Adipocyte (in vitro differentiated cells): ENCODE measurements at regions not wholly inside any gene's neighbourhood (a gene's known extent, or its start where the extent isn't known, plus 50 kb on each side); places are given as distances from the start of the nearest gene placed in this dataset.

Experiments
- DNase-seq: peaks from one replicate; pipeline ENCODE4 v3.0.0-alpha.2; 2015; ENCODE audit warnings: low read depth
- H3K27me3 ChIP-seq: replicated peaks from 2 replicates; pipeline ENCODE4 v1.7.0; 2013; ENCODE audit warnings: mild to moderate bottlenecking, low read length, moderate library complexity; ENCODE audit not compliant: control insufficient read depth, insufficient read depth
- H3K36me3 ChIP-seq: 2 replicates; pipeline ENCODE4 v1.7.0; 2013; ENCODE audit warnings: low read length, mild to moderate bottlenecking, moderate library complexity; ENCODE audit not compliant: control insufficient read depth, insufficient read depth, severe bottlenecking
- H3K4me1 ChIP-seq: 2 replicates; pipeline ENCODE4 v1.7.0; 2013; ENCODE audit warnings: mild to moderate bottlenecking, low read length, moderate library complexity; ENCODE audit not compliant: control insufficient read depth, insufficient read depth
- H3K4me3 ChIP-seq: 2 replicates; pipeline ENCODE4 v1.7.0; 2013; ENCODE audit warnings: mild to moderate bottlenecking, low read length, moderate library complexity
- H3K9ac ChIP-seq: 2 replicates; pipeline ENCODE4 v1.7.0; 2013; ENCODE audit warnings: mild to moderate bottlenecking, low read length, moderate library complexity
- H3K9me3 ChIP-seq: 2 replicates; pipeline ENCODE4 v1.7.0; 2013; ENCODE audit warnings: mild to moderate bottlenecking, low read length, moderate library complexity; ENCODE audit not compliant: control insufficient read depth

DNA sequence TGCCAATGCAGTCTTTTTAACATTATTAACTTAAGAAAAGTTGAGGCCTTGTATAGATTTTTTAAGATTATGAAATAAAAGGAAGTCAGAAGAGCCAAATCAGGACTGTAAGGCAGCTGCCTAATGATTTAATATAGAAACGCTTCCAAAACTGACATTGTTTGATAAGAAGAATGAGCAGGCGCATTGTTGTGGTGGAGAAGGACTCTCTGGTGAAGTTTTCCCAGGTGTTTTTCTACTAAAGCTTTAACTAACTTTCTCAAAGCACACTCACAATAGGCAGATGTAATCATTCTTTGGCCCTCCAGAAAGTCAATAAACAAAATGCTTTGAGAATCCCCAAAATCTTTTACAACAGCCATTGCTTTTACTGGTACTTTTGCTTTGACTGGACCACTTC, 288.6 kb upstream of the FIGN start:
- peaks cover 12% of the 10 kb centered on the region for H3K4me1 ChIP-seq
- H3K9me3 ChIP-seq, result no peaks in the 10 kb centered on the region
- H3K36me3 ChIP-seq, result no peaks in the 10 kb centered on the region
- H3K9ac ChIP-seq, result no peak overlapping the region
- H3K4me3 ChIP-seq, result no peak overlapping the region
- no peak for DNase-seq
- H3K27me3 ChIP-seq, result no peaks in the 10 kb centered on the region

DNA sequence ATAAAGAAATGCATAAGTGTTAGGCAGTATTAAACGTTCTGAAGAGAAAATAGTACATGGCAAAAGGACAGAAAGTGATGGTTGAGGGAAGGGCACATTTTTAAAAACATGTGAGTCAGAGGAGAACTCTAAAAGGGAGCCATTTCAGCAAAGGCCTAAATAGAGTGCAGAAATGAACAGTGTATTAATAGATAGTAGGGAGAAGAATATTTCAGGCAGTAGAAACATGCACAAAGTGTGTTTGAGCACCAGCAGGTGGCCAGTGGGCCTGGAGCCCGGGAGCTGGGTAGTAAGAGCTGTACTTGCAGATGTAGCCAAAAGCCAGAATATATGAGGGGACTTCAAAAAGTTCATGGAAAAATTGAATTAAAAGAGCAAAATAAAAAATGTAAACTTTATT, 288.1 kb upstream of the FIGN start:
- no peak for DNase-seq
- Histone ChIP-seq H3K4me1 (peaks cover 7% of the 10 kb centered on the region), H3K9me3 (no peaks in the 10 kb centered on the region), H3K4me3 (no peak overlapping the region), H3K36me3 (no peaks in the 10 kb centered on the region), H3K9ac (no peak overlapping the region), H3K27me3 (no peaks in the 10 kb centered on the region)

DNA sequence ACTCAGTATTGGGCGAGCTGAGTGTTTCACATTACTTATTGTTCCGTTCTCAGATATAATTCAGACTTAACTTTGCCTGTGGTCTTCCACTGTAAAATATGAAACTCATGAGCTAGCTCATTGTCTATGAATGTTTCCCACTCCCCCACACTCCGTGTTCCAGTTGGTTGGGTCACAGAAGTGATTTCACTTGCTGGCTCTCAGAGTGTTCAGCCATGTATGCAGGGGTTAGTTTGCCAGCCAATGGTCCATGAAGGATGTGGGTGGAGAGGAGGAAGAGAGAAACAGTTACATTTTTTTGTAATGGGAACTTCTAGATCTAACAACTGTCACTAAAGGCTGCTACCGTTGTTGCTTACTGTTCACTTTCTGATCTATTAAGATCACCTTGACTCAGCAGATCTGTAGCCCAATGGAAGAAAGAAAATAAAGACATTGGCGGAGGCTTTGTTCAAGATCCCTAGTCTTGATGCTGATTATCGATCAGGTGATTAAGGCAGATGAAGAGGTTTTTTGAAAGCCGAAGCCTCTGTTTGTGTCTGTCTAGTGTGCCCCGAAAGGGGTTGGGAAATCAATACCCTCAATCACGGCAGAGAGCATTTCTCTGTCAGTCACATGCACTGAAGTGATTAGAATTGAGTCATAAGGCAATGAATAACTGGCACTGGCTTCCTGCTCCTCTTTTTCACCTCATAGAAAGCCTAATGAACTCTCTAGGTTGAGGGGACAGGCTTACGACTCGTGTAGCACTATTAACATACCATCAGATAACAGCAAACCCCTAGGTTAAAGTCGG, 279.7 kb upstream of the FIGN start:
- peak overlapping the region; percentile 27 for H3K4me3 ChIP-seq
- H3K36me3 ChIP-seq, result no peaks in the 10 kb centered on the region
- H3K9ac ChIP-seq, result no peak overlapping the region
- no peaks in the 10 kb centered on the region for H3K9me3 ChIP-seq
- DNase-seq, result peak; percentile 26
- H3K4me1 ChIP-seq, result peaks cover 20% of the 10 kb centered on the region
- no peaks in the 10 kb centered on the region for H3K27me3 ChIP-seq

- Histone ChIP-seq H3K9me3 (no peaks in the 10 kb centered on the region), H3K36me3 (no peaks in the 10 kb centered on the region), H3K9ac (no peak overlapping the region), H3K4me1 (peaks cover 28% of the 10 kb centered on the region), H3K4me3 (peak overlapping the region; percentile 70), H3K27me3 (no peaks in the 10 kb centered on the region)
- DNase-seq, result no peak
Measured at GRCh38 chr2:164014791-164015190, 279.0 kb upstream of the FIGN start.

DNA sequence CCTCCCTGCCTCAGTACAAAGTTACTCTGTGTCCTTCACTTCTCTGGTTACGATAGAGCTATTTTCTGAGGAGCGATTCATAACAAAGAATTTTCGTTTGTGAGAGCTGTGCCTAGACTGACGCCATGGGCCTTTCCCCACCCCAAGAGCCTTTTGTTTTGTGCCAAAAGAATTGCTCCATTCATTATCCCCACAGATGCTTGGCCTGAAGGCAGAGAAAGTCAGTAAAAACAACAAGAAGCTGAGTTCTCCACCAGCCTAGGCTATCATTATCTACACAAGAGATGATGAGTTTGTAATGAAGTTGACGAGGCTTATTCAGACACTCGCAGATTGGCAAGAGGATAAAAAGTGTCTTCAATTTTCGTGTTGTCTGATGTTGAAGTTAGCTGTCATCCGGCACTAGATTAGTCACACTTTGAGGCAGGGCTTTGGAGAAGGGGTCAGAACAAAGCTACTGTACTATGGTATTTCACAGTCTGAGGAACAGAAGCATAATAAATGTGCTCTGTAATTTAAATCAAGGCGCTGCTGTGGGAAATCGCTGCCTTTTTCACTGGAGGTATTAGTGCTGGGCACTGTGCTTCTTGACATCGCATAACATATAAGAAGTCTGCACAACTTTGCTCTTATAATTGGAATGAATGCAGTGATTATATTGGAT, 278.4 kb upstream of the FIGN start:
- DNase-seq, result no peak
- H3K4me1 ChIP-seq, result peaks cover 33% of the 10 kb centered on the region
- no peaks in the 10 kb centered on the region for H3K36me3 ChIP-seq
- H3K4me3 ChIP-seq, result peak overlapping the region; percentile 70
- H3K27me3 ChIP-seq, result no peaks in the 10 kb centered on the region
- H3K9ac ChIP-seq, result no peak overlapping the region
- no peaks in the 10 kb centered on the region for H3K9me3 ChIP-seq

- no peaks in the 10 kb centered on the region for H3K36me3 ChIP-seq
- H3K4me3 ChIP-seq, result no peak overlapping the region
- peaks cover 41% of the 10 kb centered on the region for H3K4me1 ChIP-seq
- no peaks in the 10 kb centered on the region for H3K27me3 ChIP-seq
- no peaks in the 10 kb centered on the region for H3K9me3 ChIP-seq
- H3K9ac ChIP-seq, result no peak overlapping the region
- DNase-seq, result no peak
Measured at GRCh38 chr2:164012581-164012980, 276.8 kb upstream of the FIGN start.

GRCh38 chr2:164009756-164010337, 274.0 kb upstream of the FIGN start:
- peak; percentile 46 for DNase-seq
- Histone ChIP-seq H3K27me3 (no peaks in the 10 kb centered on the region), H3K4me3 (no peak overlapping the region), H3K9ac (no peak overlapping the region), H3K36me3 (no peaks in the 10 kb centered on the region), H3K4me1 (peaks cover 31% of the 10 kb centered on the region), H3K9me3 (no peaks in the 10 kb centered on the region)

DNA sequence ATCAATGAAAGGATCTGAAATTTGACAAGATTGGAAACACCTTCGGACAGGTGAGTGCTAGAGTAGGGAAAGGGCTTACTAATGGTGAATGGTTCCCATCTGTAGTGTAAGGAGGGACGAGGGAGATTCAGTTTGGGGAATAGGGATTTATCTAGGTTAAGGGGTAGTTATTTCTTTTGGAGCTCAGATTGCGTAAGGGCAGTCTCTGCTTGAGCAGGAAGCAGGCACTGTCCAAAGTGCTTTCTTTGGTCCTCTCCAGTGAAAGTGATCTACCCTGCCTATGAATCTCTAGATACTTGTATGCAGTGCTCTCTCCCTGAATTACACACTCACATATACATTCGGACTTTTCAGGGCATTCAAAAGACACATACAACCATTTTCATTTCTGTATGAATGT, 272.9 kb upstream of the FIGN start:
- Histone ChIP-seq H3K9ac (no peak overlapping the region), H3K9me3 (no peaks in the 10 kb centered on the region)
- peak; percentile 49 for DNase-seq

GRCh38 chr2:164006704-164007103, 270.9 kb upstream of the FIGN start:
- no peak overlapping the region for H3K4me3 ChIP-seq
- H3K36me3 ChIP-seq, result no peaks in the 10 kb centered on the region
- H3K9me3 ChIP-seq, result no peaks in the 10 kb centered on the region
- H3K9ac ChIP-seq, result no peak overlapping the region
- DNase-seq, result no peak
- H3K27me3 ChIP-seq, result no peaks in the 10 kb centered on the region
- H3K4me1 ChIP-seq, result peaks cover 21% of the 10 kb centered on the region

More for the DNA sequence above, 272.9 kb upstream of the FIGN start:
- no peaks in the 10 kb centered on the region for H3K36me3 ChIP-seq
- no peaks in the 10 kb centered on the region for H3K27me3 ChIP-seq
- H3K4me3 ChIP-seq, result no peak overlapping the region
- peaks cover 21% of the 10 kb centered on the region for H3K4me1 ChIP-seq

GRCh38 chr2:164000176-164000575, 264.4 kb upstream of the FIGN start:
- peak; percentile 68 for DNase-seq
- Histone ChIP-seq H3K9me3 (no peaks in the 10 kb centered on the region), H3K4me1 (peaks cover 4% of the 10 kb centered on the region)

GRCh38 chr2:163997466-163997865, 261.7 kb upstream of the FIGN start:
- Histone ChIP-seq H3K27me3 (no peaks in the 10 kb centered on the region), H3K4me1 (peaks cover 4% of the 10 kb centered on the region), H3K36me3 (no peaks in the 10 kb centered on the region), H3K4me3 (no peak overlapping the region), H3K9me3 (no peaks in the 10 kb centered on the region), H3K9ac (no peak overlapping the region)
- DNase-seq, result no peak

More at GRCh38 chr2:164000176-164000575, 264.4 kb upstream of the FIGN start:
- H3K36me3 ChIP-seq, result no peaks in the 10 kb centered on the region
- no peak overlapping the region for H3K4me3 ChIP-seq
- H3K27me3 ChIP-seq, result no peaks in the 10 kb centered on the region
- H3K9ac ChIP-seq, result no peak overlapping the region
